ENCODE measurements at regions not wholly inside any gene's neighbourhood (a gene's known extent, or its start where the extent isn't known, plus 50 kb on each side); places are given as distances from the start of the nearest gene placed in this dataset.

DNA sequence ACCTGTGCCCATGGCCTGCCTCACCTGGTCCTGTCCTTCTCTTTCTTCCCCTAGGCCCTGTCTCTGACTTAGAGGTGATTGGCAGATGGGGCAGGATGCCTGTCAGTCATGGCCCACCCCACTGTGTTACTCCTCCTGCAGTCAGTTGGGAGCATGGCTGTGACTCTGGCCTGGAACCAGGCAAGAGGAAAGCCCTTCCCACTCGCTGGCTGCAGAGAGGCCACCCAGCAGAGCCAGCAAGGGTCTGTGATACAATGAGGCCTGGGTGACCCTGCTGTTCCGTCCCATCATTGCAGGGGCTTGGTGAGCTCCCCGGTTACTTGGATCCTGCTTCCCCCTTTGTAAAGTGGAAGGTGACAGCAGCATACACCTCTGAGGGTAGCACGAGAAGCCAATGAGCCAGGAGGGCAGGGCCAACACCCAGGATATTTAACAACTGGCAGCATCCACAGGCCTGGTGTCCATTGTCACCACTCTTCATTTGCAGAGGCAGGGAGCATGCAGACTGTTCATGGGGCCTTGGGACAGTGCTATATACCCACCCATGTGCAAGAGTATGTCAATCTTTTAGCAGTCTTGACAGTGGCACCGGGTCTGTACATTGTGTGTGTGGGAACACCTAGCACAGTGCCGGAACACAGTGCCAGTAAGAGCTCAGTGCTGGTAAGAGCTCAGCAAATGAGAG lies 191.0 kb upstream of the C1orf174 start:
- no peaks in the 10 kb centered on the region for H3K4me1 ChIP-seq (ENCODE audit: insufficient read depth, low read length)
- peak; percentile 53 for DNase-seq (ENCODE audit: insufficient read length, low spot score, missing footprints)
- H2AFZ ChIP-seq (ENCODE audit: low read length): no peak overlapping the region
- TF ChIP-seq, protein P1, sequence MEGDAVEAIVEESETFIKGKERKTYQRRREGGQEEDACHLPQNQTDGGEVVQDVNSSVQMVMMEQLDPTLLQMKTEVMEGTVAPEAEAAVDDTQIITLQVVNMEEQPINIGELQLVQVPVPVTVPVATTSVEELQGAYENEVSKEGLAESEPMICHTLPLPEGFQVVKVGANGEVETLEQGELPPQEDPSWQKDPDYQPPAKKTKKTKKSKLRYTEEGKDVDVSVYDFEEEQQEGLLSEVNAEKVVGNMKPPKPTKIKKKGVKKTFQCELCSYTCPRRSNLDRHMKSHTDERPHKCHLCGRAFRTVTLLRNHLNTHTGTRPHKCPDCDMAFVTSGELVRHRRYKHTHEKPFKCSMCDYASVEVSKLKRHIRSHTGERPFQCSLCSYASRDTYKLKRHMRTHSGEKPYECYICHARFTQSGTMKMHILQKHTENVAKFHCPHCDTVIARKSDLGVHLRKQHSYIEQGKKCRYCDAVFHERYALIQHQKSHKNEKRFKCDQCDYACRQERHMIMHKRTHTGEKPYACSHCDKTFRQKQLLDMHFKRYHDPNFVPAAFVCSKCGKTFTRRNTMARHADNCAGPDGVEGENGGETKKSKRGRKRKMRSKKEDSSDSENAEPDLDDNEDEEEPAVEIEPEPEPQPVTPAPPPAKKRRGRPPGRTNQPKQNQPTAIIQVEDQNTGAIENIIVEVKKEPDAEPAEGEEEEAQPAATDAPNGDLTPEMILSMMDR (IDR thresholded peaks at IDR 0.05; ENCODE audit: extremely low read depth, low read depth, low read length): no peak
- H3K79me2 ChIP-seq (ENCODE audit: insufficient read depth, low read length): no peaks in the 10 kb centered on the region
- no peak overlapping the region for H3K4me3 ChIP-seq (ENCODE audit: insufficient read depth, low read length)
- H3K9me3 ChIP-seq (ENCODE audit: low read depth, low read length): no peaks in the 10 kb centered on the region
- H3K4me2 ChIP-seq (ENCODE audit: insufficient read depth, low read length): no peak overlapping the region
- no peak overlapping the region for H3K27ac ChIP-seq (ENCODE audit: low read depth, low read length)
- no peaks in the 10 kb centered on the region for H4K20me1 ChIP-seq (ENCODE audit: insufficient read depth, low read length)
- H3K36me3 ChIP-seq (ENCODE audit: insufficient read depth, low read length): no peaks in the 10 kb centered on the region
- H3K27me3 ChIP-seq (ENCODE audit: insufficient read depth, low read length): no peaks in the 10 kb centered on the region

DNA sequence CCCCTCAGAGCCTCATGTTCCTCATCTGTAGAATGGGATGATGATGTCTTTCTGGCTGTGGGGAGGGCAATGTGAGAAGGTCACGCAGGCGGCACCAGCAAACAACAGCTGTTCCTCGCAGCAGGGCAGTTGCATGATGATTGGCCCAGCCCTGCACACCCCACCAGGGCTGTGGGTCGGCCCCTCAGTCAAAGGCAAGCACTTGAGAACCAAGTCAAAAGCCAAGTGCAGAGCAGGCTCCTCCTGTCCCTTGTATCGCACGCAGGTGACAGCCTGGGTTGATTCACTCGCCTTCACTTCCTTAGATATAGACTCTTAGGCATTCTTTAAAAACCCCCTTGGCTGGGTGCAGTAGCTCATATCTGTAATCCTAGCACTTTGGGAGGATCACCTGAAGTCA lies 191.9 kb upstream of the C1orf174 start:
- Histone ChIP-seq H4K20me1 (ENCODE audit: insufficient read depth, low read length) (no peaks in the 10 kb centered on the region), H3K4me3 (ENCODE audit: insufficient read depth, low read length) (no peak overlapping the region), H3K27me3 (ENCODE audit: insufficient read depth, low read length) (no peaks in the 10 kb centered on the region), H3K4me2 (ENCODE audit: insufficient read depth, low read length) (no peak overlapping the region), H3K27ac (ENCODE audit: low read depth, low read length) (no peak overlapping the region), H3K36me3 (ENCODE audit: insufficient read depth, low read length) (no peaks in the 10 kb centered on the region), H3K9me3 (ENCODE audit: low read depth, low read length) (no peaks in the 10 kb centered on the region), H3K4me1 (ENCODE audit: insufficient read depth, low read length) (no peaks in the 10 kb centered on the region), H3K79me2 (ENCODE audit: insufficient read depth, low read length) (no peaks in the 10 kb centered on the region), H2AFZ (ENCODE audit: low read length) (no peak overlapping the region)
- TF ChIP-seq, protein P1 (IDR thresholded peaks at IDR 0.05; ENCODE audit: extremely low read depth, low read depth, low read length): no peak
- no peak for DNase-seq (ENCODE audit: insufficient read length, low spot score, missing footprints)

DNA sequence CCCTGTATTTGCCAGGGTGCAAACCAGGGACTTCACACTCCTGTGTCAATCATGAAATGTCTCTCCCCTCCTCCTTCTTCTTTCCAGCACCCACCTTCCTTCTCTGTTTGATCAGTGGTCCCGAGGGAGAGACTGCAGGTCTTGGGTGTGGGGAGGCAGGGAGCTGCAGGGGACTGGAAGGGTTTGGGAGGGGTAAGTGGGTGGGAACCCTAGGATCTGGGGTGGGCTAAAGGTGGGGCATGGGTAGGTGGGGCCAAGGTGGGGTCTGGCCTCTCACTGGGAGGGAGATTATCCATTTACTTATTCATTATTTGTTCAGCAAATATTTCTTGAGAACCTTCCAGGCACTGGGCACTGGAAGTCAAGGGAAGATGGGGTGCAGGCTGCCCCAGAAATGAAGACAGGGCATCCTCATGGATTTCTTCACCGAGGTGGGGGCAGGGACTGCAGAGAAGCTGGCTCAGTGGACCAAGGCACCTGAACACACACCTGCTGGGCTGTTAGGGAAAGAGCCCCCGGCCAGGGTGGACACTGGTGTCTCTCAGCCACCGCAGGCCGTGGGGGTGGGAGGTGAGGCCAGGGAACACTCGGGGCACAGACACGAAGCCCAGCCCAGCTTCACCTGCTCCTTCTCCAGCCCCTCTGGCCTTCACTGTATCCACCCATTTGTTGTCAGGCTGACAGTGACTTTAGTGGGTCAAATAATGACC lies 193.9 kb upstream of the C1orf174 start:
- TF ChIP-seq, protein P1 (IDR thresholded peaks at IDR 0.05; ENCODE audit: extremely low read depth, low read depth, low read length): no peak
- Histone ChIP-seq H3K27ac (ENCODE audit: low read depth, low read length) (no peak overlapping the region), H3K4me2 (ENCODE audit: insufficient read depth, low read length) (no peak overlapping the region), H3K36me3 (ENCODE audit: insufficient read depth, low read length) (no peaks in the 10 kb centered on the region), H3K79me2 (ENCODE audit: insufficient read depth, low read length) (no peaks in the 10 kb centered on the region), H3K9me3 (ENCODE audit: low read depth, low read length) (no peaks in the 10 kb centered on the region), H3K4me1 (ENCODE audit: insufficient read depth, low read length) (no peaks in the 10 kb centered on the region), H4K20me1 (ENCODE audit: insufficient read depth, low read length) (no peaks in the 10 kb centered on the region), H2AFZ (ENCODE audit: low read length) (no peak overlapping the region), H3K27me3 (ENCODE audit: insufficient read depth, low read length) (no peaks in the 10 kb centered on the region), H3K4me3 (ENCODE audit: insufficient read depth, low read length) (no peak overlapping the region)
- no peak for DNase-seq (ENCODE audit: insufficient read length, low spot score, missing footprints)

DNA sequence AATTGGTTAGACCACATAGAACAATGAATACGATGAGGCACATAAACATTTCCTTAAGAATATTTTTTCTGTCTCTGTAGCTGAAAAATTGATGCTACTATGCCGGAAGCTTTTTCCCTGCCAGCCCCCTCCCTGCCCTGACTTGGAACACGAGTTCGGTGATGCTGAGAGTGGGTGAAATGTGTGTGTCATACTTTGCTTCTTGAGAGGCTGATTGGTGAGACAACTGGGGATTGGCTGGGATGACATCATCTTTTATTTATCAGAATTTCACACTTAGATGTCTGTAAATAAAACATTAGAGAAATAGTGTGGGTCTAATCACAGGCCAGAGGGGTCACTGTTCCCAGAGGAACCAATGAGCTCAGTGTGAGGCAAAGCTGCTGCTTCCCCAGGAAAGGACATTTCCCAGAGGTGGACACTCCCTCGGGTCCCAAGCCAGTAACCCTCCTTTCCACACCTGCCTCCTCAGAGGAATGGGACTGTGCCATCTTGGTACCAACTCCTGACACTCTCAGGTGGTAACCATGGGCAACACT lies 195.4 kb upstream of the C1orf174 start:
- no peak for DNase-seq (ENCODE audit: insufficient read length, low spot score, missing footprints)
- no peak overlapping the region for H3K4me3 ChIP-seq (ENCODE audit: insufficient read depth, low read length)
- no peaks in the 10 kb centered on the region for H3K9me3 ChIP-seq (ENCODE audit: low read depth, low read length)
- no peak overlapping the region for H3K27ac ChIP-seq (ENCODE audit: low read depth, low read length)
- no peaks in the 10 kb centered on the region for H4K20me1 ChIP-seq (ENCODE audit: insufficient read depth, low read length)
- TF ChIP-seq, protein P1 (IDR thresholded peaks at IDR 0.05; ENCODE audit: extremely low read depth, low read depth, low read length): no peak
- no peaks in the 10 kb centered on the region for H3K79me2 ChIP-seq (ENCODE audit: insufficient read depth, low read length)
- no peaks in the 10 kb centered on the region for H3K36me3 ChIP-seq (ENCODE audit: insufficient read depth, low read length)
- no peaks in the 10 kb centered on the region for H3K4me1 ChIP-seq (ENCODE audit: insufficient read depth, low read length)
- H2AFZ ChIP-seq (ENCODE audit: low read length): no peak overlapping the region
- H3K27me3 ChIP-seq (ENCODE audit: insufficient read depth, low read length): no peaks in the 10 kb centered on the region
- H3K4me2 ChIP-seq (ENCODE audit: insufficient read depth, low read length): no peak overlapping the region

All from osteoblast (primary cell).